ENCODE measurements at regions not wholly inside any gene's neighbourhood (a gene's known extent, or its start where the extent isn't known, plus 50 kb on each side); places are given as distances from the start of the nearest gene placed in this dataset.

- intact Hi-C loops (cut with micrococcal nuclease; ENCODE audit: unreplicated experiment) (no loop called here), in situ Hi-C loops (cut with HindIII; ENCODE audit: low pct_unique_long_range_greater_than_20kb, low sequenced_read_pairs) (no loop called here)
- Histone ChIP-seq H3K9me3 (ENCODE audit: control insufficient read depth, insufficient read depth, low read depth, low read length) (no peaks in the 10 kb centered on the region), H3K36me3 (ENCODE audit: control insufficient read depth, insufficient read depth, low read length) (no peaks in the 10 kb centered on the region), H3K27me3 (ENCODE audit: control insufficient read depth, insufficient read depth, low read length) (no peaks in the 10 kb centered on the region), H3K27ac (ENCODE audit: low read length) (no peak overlapping the region), H3K4me1 (ENCODE audit: control insufficient read depth, insufficient read depth, low read length) (no peaks in the 10 kb centered on the region), H3K4me3 (ENCODE audit: low read depth in 2 of 2, low read length in 2 of 2) (no peak overlapping the region)
- ChIA-PET POLR2A (interaction anchor here (0.7 kb wide), 1 partner anchor 210 kb away, joined by 3 read pairs; no protein-coding TSS in a partner anchor), CTCF (no interaction called here)
- TF ChIP-seq SIN3A (IDR thresholded peaks at IDR 0.05; ENCODE audit: borderline replicate concordance, insufficient read depth, low read depth, low read length) (no peak), CTCF (IDR thresholded peaks at IDR 0.05) (no peak), TCF7L2 (IDR thresholded peaks at IDR 0.05; ENCODE audit: low read depth, low read length) (no peak), POLR2AphosphoS5 (IDR thresholded peaks at IDR 0.05; ENCODE audit: low read depth, low read length) (no peak), REST (IDR thresholded peaks at IDR 0.05; ENCODE audit: insufficient read depth in 1 of 2, low read depth in 2 of 2, low read length in 1 of 2) (no peak)
- ATAC-seq (no peak), DNase-seq (ENCODE audit: low read depth, low spot score) (no peak)
- BruUV-seq (replicated peaks) = no TSS peak
Observed at GRCh38 chr7:156568258-156568657, 72.3 kb upstream of the RNF32 start.

- in situ Hi-C loops (cut with HindIII; ENCODE audit: low pct_unique_long_range_greater_than_20kb, low sequenced_read_pairs) = no loop called here
Observed at GRCh38 chr7:156566812-156567549, 73.6 kb upstream of the RNF32 start.

More at GRCh38 chr7:156566812-156567549, 73.6 kb upstream of the RNF32 start:
- BruUV-seq (replicated peaks) = no TSS peak
- Histone ChIP-seq H3K27ac (ENCODE audit: low read length) (no peak overlapping the region), H3K27me3 (ENCODE audit: control insufficient read depth, insufficient read depth, low read length) (no peaks in the 10 kb centered on the region), H3K9me3 (ENCODE audit: control insufficient read depth, insufficient read depth, low read depth, low read length) (no peaks in the 10 kb centered on the region), H3K4me3 (ENCODE audit: low read depth in 2 of 2, low read length in 2 of 2) (no peak overlapping the region), H3K4me1 (ENCODE audit: control insufficient read depth, insufficient read depth, low read length) (no peaks in the 10 kb centered on the region), H3K36me3 (ENCODE audit: control insufficient read depth, insufficient read depth, low read length) (no peaks in the 10 kb centered on the region)
- ATAC-seq = no peak
- CTCF ChIA-PET = no interaction called here
- intact Hi-C loops (cut with micrococcal nuclease; ENCODE audit: unreplicated experiment) = no loop called here
- POLR2A ChIA-PET = interaction anchor here (0.6 kb wide), 1 partner anchor 153 kb away, joined by 4 read pairs; no protein-coding TSS in a partner anchor
- no peak for DNase-seq (ENCODE audit: low read depth, low spot score)
- no peak for TF ChIP-seq POLR2AphosphoS5 (IDR thresholded peaks at IDR 0.05; ENCODE audit: low read depth, low read length)
- no peak for TF ChIP-seq SIN3A (IDR thresholded peaks at IDR 0.05; ENCODE audit: borderline replicate concordance, insufficient read depth, low read depth, low read length)
- TF ChIP-seq REST (IDR thresholded peaks at IDR 0.05; ENCODE audit: insufficient read depth in 1 of 2, low read depth in 2 of 2, low read length in 1 of 2) = no peak
- TF ChIP-seq CTCF (IDR thresholded peaks at IDR 0.05) = no peak
- TF ChIP-seq TCF7L2 (IDR thresholded peaks at IDR 0.05; ENCODE audit: low read depth, low read length) = no peak

All from Panc1 (cell line).